Astrocyte (in vitro differentiated cells and primary cell): ENCODE measurements at regions not wholly inside any gene's neighbourhood (a gene's known extent, or its start where the extent isn't known, plus 50 kb on each side); places are given as distances from the start of the nearest gene placed in this dataset.

Experiments used
- DNase-seq: peaks from one replicate; pipeline ENCODE4 v3.0.0-alpha.2; 2010; ENCODE audit warnings: low read depth
- FAIRE-seq: peaks from 2 replicates; lab custom pipeline; 2011; peaks lifted over from hg19 to GRCh38; lab: Jason Lieb, UNC
- H2AFZ ChIP-seq: 2 replicates; pipeline ENCODE4 v1.6.0; 2012; ENCODE audit warnings: low read depth, low read length, inconsistent platforms
- H3K27ac ChIP-seq: 2 replicates; pipeline ENCODE4 v1.5.1; 2011; ENCODE audit warnings: low read depth, low read length, inconsistent platforms
- H3K27me3 ChIP-seq: 2 replicates; pipeline ENCODE4 v1.6.0; 2011; ENCODE audit warnings: low read length, inconsistent platforms; ENCODE audit not compliant: insufficient read depth
- H3K36me3 ChIP-seq: 2 replicates; pipeline ENCODE4 v1.5.1; 2011; ENCODE audit warnings: low read length, inconsistent platforms; ENCODE audit not compliant: insufficient read depth
- H3K4me1 ChIP-seq: 2 replicates; pipeline ENCODE4 v1.5.1; 2011; ENCODE audit warnings: low read length, inconsistent platforms; ENCODE audit not compliant: insufficient read depth
- H3K4me2 ChIP-seq: 2 replicates; pipeline ENCODE4 v1.6.0; 2012; ENCODE audit warnings: low read length, inconsistent platforms
- H3K4me3 ChIP-seq: 2 replicates; pipeline ENCODE4 v1.5.1; 2011; ENCODE audit warnings: low read depth, mild to moderate bottlenecking, low read length, inconsistent platforms; ENCODE audit not compliant: insufficient read depth
- H3K79me2 ChIP-seq: 2 replicates; pipeline ENCODE4 v1.6.0; 2012; ENCODE audit warnings: mild to moderate bottlenecking, low read length, inconsistent platforms; ENCODE audit not compliant: insufficient read depth
- H3K9ac ChIP-seq: 2 replicates; pipeline ENCODE4 v1.6.0; 2012; ENCODE audit warnings: mild to moderate bottlenecking, low read length, inconsistent platforms
- H3K9me3 ChIP-seq: 2 replicates; pipeline ENCODE4 v1.5.1; 2012; ENCODE audit warnings: low read depth, mild to moderate bottlenecking, low read length, inconsistent platforms; ENCODE audit not compliant: insufficient read depth
- H4K20me1 ChIP-seq: 2 replicates; pipeline ENCODE4 v1.6.0; 2012; ENCODE audit warnings: low read length, inconsistent platforms; ENCODE audit not compliant: insufficient read depth
- H3K27ac Mint-ChIP-seq: one replicate; pipeline ENCODE4 v1.8.0; 2021; ENCODE audit warnings: mild to moderate bottlenecking, mixed read lengths; ENCODE audit not compliant: unreplicated experiment
- H3K27me3 Mint-ChIP-seq: one replicate; pipeline ENCODE4 v1.8.0; 2021; ENCODE audit warnings: low read depth, mixed read lengths; ENCODE audit not compliant: unreplicated experiment
- H3K36me3 Mint-ChIP-seq: one replicate; pipeline ENCODE4 v1.8.0; 2021; ENCODE audit warnings: low read depth, mixed read lengths; ENCODE audit not compliant: unreplicated experiment
- H3K4me1 Mint-ChIP-seq: one replicate; pipeline ENCODE4 v1.8.0; 2021; ENCODE audit warnings: low read depth, mixed read lengths; ENCODE audit not compliant: unreplicated experiment
- H3K4me3 Mint-ChIP-seq: one replicate; pipeline ENCODE4 v1.8.0; 2021; ENCODE audit warnings: mild to moderate bottlenecking, moderate library complexity, mixed read lengths; ENCODE audit not compliant: unreplicated experiment
- H3K9me3 Mint-ChIP-seq: one replicate; pipeline ENCODE4 v1.8.0; 2021; ENCODE audit warnings: mild to moderate bottlenecking, mixed read lengths; ENCODE audit not compliant: unreplicated experiment
- CTCF ChIP-seq: IDR thresholded peaks from 2 replicates; pipeline ENCODE4 v1.5.1; 2011; ENCODE audit warnings: low read depth, mild to moderate bottlenecking, inconsistent platforms, low read length, moderate library complexity; ENCODE audit not compliant: insufficient read depth
- EZH2 ChIP-seq: IDR thresholded peaks from 2 replicates; pipeline ENCODE4 v1.6.1; 2012; ENCODE audit warnings: mild to moderate bottlenecking, low read length, inconsistent platforms; ENCODE audit not compliant: insufficient read depth

GRCh38 chr10:14454629-14455028 is 123.9 kb upstream of the FRMD4A start:
- FAIRE-seq (no peak), DNase-seq (no peak)
- Mint-ChIP-seq H3K4me3 (no peak overlapping the region), H3K27ac (no peak overlapping the region), H3K36me3 (peaks cover 2% of the 10 kb centered on the region), H3K27me3 (peaks cover 3% of the 10 kb centered on the region), H3K9me3 (peaks cover 11% of the 10 kb centered on the region), H3K4me1 (peaks cover 12% of the 10 kb centered on the region)
- Histone ChIP-seq H3K4me2 (no peak overlapping the region), H3K4me1 (peaks cover 10% of the 10 kb centered on the region), H3K27me3 (no peaks in the 10 kb centered on the region), H3K79me2 (no peaks in the 10 kb centered on the region), H3K27ac (no peak overlapping the region), H4K20me1 (no peaks in the 10 kb centered on the region), H3K4me3 (no peak overlapping the region), H3K9me3 (no peaks in the 10 kb centered on the region), H3K36me3 (no peaks in the 10 kb centered on the region), H3K9ac (no peak overlapping the region), H2AFZ (no peak overlapping the region)
- TF ChIP-seq CTCF = no peak

GRCh38 chr10:14454206-14454605 is 123.5 kb upstream of the FRMD4A start:
- no peak overlapping the region for H3K4me3 Mint-ChIP-seq
- no peaks in the 10 kb centered on the region for H3K36me3 ChIP-seq
- peaks cover 15% of the 10 kb centered on the region for H3K4me1 Mint-ChIP-seq
- no peaks in the 10 kb centered on the region for H3K27me3 ChIP-seq
- no peak for FAIRE-seq
- H2AFZ ChIP-seq = no peak overlapping the region
- no peak for TF ChIP-seq CTCF
- TF ChIP-seq EZH2 = no peak
- H3K4me2 ChIP-seq = no peak overlapping the region
- H3K9me3 Mint-ChIP-seq = peaks cover 11% of the 10 kb centered on the region
- peaks cover 11% of the 10 kb centered on the region for H3K4me1 ChIP-seq
- DNase-seq = no peak
- H3K27ac ChIP-seq = no peak overlapping the region
- H3K27me3 Mint-ChIP-seq = peaks cover 3% of the 10 kb centered on the region
- no peak overlapping the region for H3K9ac ChIP-seq
- H3K79me2 ChIP-seq = no peaks in the 10 kb centered on the region
- no peak overlapping the region for H3K27ac Mint-ChIP-seq
- peaks cover 2% of the 10 kb centered on the region for H3K36me3 Mint-ChIP-seq
- H3K4me3 ChIP-seq = no peak overlapping the region
- no peaks in the 10 kb centered on the region for H3K9me3 ChIP-seq
- H4K20me1 ChIP-seq = no peaks in the 10 kb centered on the region

GRCh38 chr10:14453593-14453992 is 122.9 kb upstream of the FRMD4A start:
- no peak overlapping the region for H3K9ac ChIP-seq
- DNase-seq (no peak), FAIRE-seq (no peak)
- Mint-ChIP-seq H3K4me3 (no peak overlapping the region), H3K36me3 (peaks cover 2% of the 10 kb centered on the region), H3K9me3 (peaks cover 11% of the 10 kb centered on the region), H3K27ac (no peak overlapping the region), H3K4me1 (peaks cover 20% of the 10 kb centered on the region), H3K27me3 (peaks cover 3% of the 10 kb centered on the region)
- no peaks in the 10 kb centered on the region for H3K36me3 ChIP-seq
- no peak overlapping the region for H3K27ac ChIP-seq
- H3K4me2 ChIP-seq = no peak overlapping the region
- TF ChIP-seq EZH2 = no peak
- TF ChIP-seq CTCF = no peak
- no peaks in the 10 kb centered on the region for H3K27me3 ChIP-seq
- no peak overlapping the region for H2AFZ ChIP-seq
- H3K4me3 ChIP-seq = no peak overlapping the region
- no peaks in the 10 kb centered on the region for H3K79me2 ChIP-seq
- peaks cover 11% of the 10 kb centered on the region for H3K4me1 ChIP-seq
- no peaks in the 10 kb centered on the region for H3K9me3 ChIP-seq
- H4K20me1 ChIP-seq = no peaks in the 10 kb centered on the region
